WERI-Rb-1 (cell line): ENCODE measurements at regions not wholly inside any gene's neighbourhood (a gene's known extent, or its start where the extent isn't known, plus 50 kb on each side); places are given as distances from the start of the nearest gene placed in this dataset.

ENCODE experiments used
- DNase-seq: peaks from one replicate; pipeline ENCODE4 v3.0.0-alpha.2; 2020
- H3K27ac ChIP-seq: fragments of 250-450 bp; sonication (Bioruptor Pico); 2 replicates; pipeline ENCODE4 v1.5.1; 2020; ENCODE audit warnings: mild to moderate bottlenecking, moderate library complexity
- H3K27me3 ChIP-seq: fragments of 250-450 bp; sonication (Bioruptor Pico); 2 replicates; pipeline ENCODE4 v1.5.1; 2021; ENCODE audit warnings: mild to moderate bottlenecking, low read depth, moderate library complexity; ENCODE audit not compliant: insufficient read depth, severe bottlenecking
- H3K36me3 ChIP-seq: fragments of 250-450 bp; sonication (Bioruptor Pico); 2 replicates; pipeline ENCODE4 v1.5.1; 2020; ENCODE audit warnings: mild to moderate bottlenecking, moderate library complexity
- H3K4me3 ChIP-seq: 2 replicates; pipeline ENCODE4 v1.5.1; 2011; ENCODE audit warnings: low read depth, mild to moderate bottlenecking, control low read depth, low read length
- H3K9me3 ChIP-seq: fragments of 250-450 bp; sonication (Bioruptor Pico); 2 replicates; pipeline ENCODE4 v1.5.1; 2021; ENCODE audit warnings: mild to moderate bottlenecking, moderate library complexity; ENCODE audit not compliant: severe bottlenecking
- CTCF ChIP-seq: IDR thresholded peaks from 2 replicates; pipeline ENCODE4 v1.5.1; 2011; ENCODE audit warnings: low read depth, mild to moderate bottlenecking, control low read depth, inconsistent platforms, low read length

- no peak overlapping the region for H3K4me3 ChIP-seq
- DNase-seq = no peak
Observed at GRCh38 chr5:164027738-164028137, 522.3 kb downstream of the MAT2B start.

GRCh38 chr5:164038128-164038783 lies 532.8 kb downstream of the MAT2B start:
- DNase-seq = no peak
- no peaks in the 10 kb centered on the region for H3K36me3 ChIP-seq
- no peak overlapping the region for H3K4me3 ChIP-seq
- no peak for TF ChIP-seq CTCF
- H3K27ac ChIP-seq = no peak overlapping the region
- H3K9me3 ChIP-seq = no peaks in the 10 kb centered on the region
- no peaks in the 10 kb centered on the region for H3K27me3 ChIP-seq

More at GRCh38 chr5:164027738-164028137, 522.3 kb downstream of the MAT2B start:
- Histone ChIP-seq H3K36me3 (no peaks in the 10 kb centered on the region), H3K27ac (no peak overlapping the region), H3K27me3 (no peaks in the 10 kb centered on the region), H3K9me3 (no peaks in the 10 kb centered on the region)
- no peak for TF ChIP-seq CTCF

- no peak for TF ChIP-seq CTCF
- DNase-seq = no peak
- H3K9me3 ChIP-seq = no peaks in the 10 kb centered on the region
- H3K36me3 ChIP-seq = no peaks in the 10 kb centered on the region
- no peak overlapping the region for H3K4me3 ChIP-seq
- no peaks in the 10 kb centered on the region for H3K27me3 ChIP-seq
- H3K27ac ChIP-seq = no peak overlapping the region
Observed at GRCh38 chr5:164041105-164041504, 535.7 kb downstream of the MAT2B start.

GRCh38 chr5:164048359-164048926 lies 543.0 kb downstream of the MAT2B start:
- Histone ChIP-seq H3K27ac (no peak overlapping the region), H3K4me3 (no peak overlapping the region), H3K27me3 (no peaks in the 10 kb centered on the region), H3K9me3 (no peaks in the 10 kb centered on the region), H3K36me3 (no peaks in the 10 kb centered on the region)
- TF ChIP-seq CTCF = no peak
- no peak for DNase-seq

- no peaks in the 10 kb centered on the region for H3K27me3 ChIP-seq
- no peaks in the 10 kb centered on the region for H3K9me3 ChIP-seq
- no peak for TF ChIP-seq CTCF
- H3K36me3 ChIP-seq = no peaks in the 10 kb centered on the region
- H3K4me3 ChIP-seq = no peak overlapping the region
- DNase-seq = no peak
- no peak overlapping the region for H3K27ac ChIP-seq
Observed at GRCh38 chr5:164051745-164052144, 546.3 kb downstream of the MAT2B start.
